K562 (cell line): ENCODE measurements at regions not wholly inside any gene's neighbourhood (a gene's known extent, or its start where the extent isn't known, plus 50 kb on each side); places are given as distances from the start of the nearest gene placed in this dataset.

ENCODE experiments used
- ATAC-seq: fragments of 200-7000 bp; cut with Tn5 transposase; 3 replicates; pipeline ENCODE4 v1.9.1; 2020; ENCODE audit warnings: moderate library complexity
- BruUV-seq: library from RNA; stranded (reverse); fragments of 400-500 nt; replicated peaks from 2 replicates; lab custom pipeline; 2021; lab: Mats Ljungman, UMichigan
- CTCF ChIA-PET: fragments of 300-600 bp; formaldehyde crosslinking; extraction: SDS; loops from one replicate; lab custom pipeline; 2021; ENCODE audit warnings: low intra/inter-chr PET ratio; lab: Yijun Ruan, JAX
- POLR2A ChIA-PET: fragments of 300-600, 350-650 bp; sonication (Branson Sonifier 250); formaldehyde crosslinking; extraction: SDS; loops from one replicate; lab custom pipeline; 2021; ENCODE audit warnings: antibody characterized with exemption, inconsistent platforms; lab: Yijun Ruan, JAX
- DNase-seq, 4 experiments: peaks; one replicate each; pipeline versions ENCODE4 v3.0.0 to v3.0.0-alpha.2; 2011 to 2018; ENCODE audit warnings: low spot score in 3 of 4, mixed read lengths in 3 of 4; ENCODE audit errors: extremely low read depth in 1 of 4
- FAIRE-seq: peaks from 2 replicates; lab custom pipeline; 2011; peaks lifted over from hg19 to GRCh38; lab: Jason Lieb, UNC
- H2AFZ ChIP-seq: 2 replicates; pipeline ENCODE4 v1.6.0; 2011; ENCODE audit warnings: low read depth, low read length, control low read depth, inconsistent platforms
- H3K27ac ChIP-seq: fragments of 200-600 bp; 3 replicates; pipeline ENCODE4 v1.8.0; 2011; ENCODE audit warnings: low read depth, mild to moderate bottlenecking, control low read depth, inconsistent platforms, low read length, moderate library complexity, mixed read lengths; ENCODE audit errors: extremely low read depth
- H3K27me3 ChIP-seq, 2 experiments: fragments of 300-600 bp in 1 of 2; 2 replicates in 1 of 2; 3 replicates in 1 of 2; pipeline versions ENCODE4 v1.6.0 to v1.8.0; 2011; ENCODE audit warnings: inconsistent platforms in 2 of 2, low read length in 2 of 2, mild to moderate bottlenecking in 1 of 2, mixed read lengths in 1 of 2, moderate library complexity in 1 of 2; ENCODE audit not compliant: control insufficient read depth in 2 of 2, insufficient read depth in 2 of 2
- H3K36me3 ChIP-seq: fragments of 300-600 bp; 3 replicates; pipeline ENCODE4 v1.8.0; 2011; ENCODE audit warnings: mild to moderate bottlenecking, low read length, inconsistent platforms; ENCODE audit not compliant: control insufficient read depth, insufficient read depth
- H3K4me1 ChIP-seq, 2 experiments: fragments of 200-600 bp in 1 of 2; replicated peaks in 1 of 2; 2 replicates in 1 of 2; 3 replicates in 1 of 2; pipeline versions ENCODE4 v1.5.1 to v1.8.0; 2011; ENCODE audit warnings: inconsistent platforms in 2 of 2, low read length in 2 of 2, mild to moderate bottlenecking in 1 of 2, mixed read lengths in 1 of 2, moderate library complexity in 1 of 2; ENCODE audit not compliant: control insufficient read depth in 2 of 2, insufficient read depth in 2 of 2
- H3K4me2 ChIP-seq: 2 replicates; pipeline ENCODE4 v1.6.1; 2011; ENCODE audit warnings: low read length, control low read depth, inconsistent platforms, mixed read lengths; ENCODE audit not compliant: insufficient read depth
- H3K4me3 ChIP-seq: fragments of 200-600 bp; sonication (generic), shearing (Covaris generic); 2 replicates; pipeline ENCODE4 v1.5.1; 2016; ENCODE audit warnings: control low read depth, inconsistent platforms
- H3K79me2 ChIP-seq: fragments of 200-600 bp; 3 replicates; pipeline ENCODE4 v1.8.0; 2011; ENCODE audit warnings: low read length, inconsistent platforms; ENCODE audit not compliant: control insufficient read depth, insufficient read depth
- H3K9ac ChIP-seq, 2 experiments: 2 replicates each; pipeline versions ENCODE4 v1.6.0 to v1.6.1; 2011; ENCODE audit warnings: low read depth in 2 of 2, low read length in 2 of 2, control low read depth in 1 of 2, inconsistent platforms in 1 of 2, mild to moderate bottlenecking in 1 of 2, mixed read lengths in 1 of 2; ENCODE audit not compliant: insufficient read depth in 1 of 2
- H3K9me1 ChIP-seq: one replicate; pipeline ENCODE4 v1.6.0; 2011; ENCODE audit warnings: inconsistent platforms, mild to moderate bottlenecking, low read length, moderate library complexity; ENCODE audit not compliant: control insufficient read depth, insufficient read depth
- H3K9me3 ChIP-seq: replicated peaks from 2 replicates; pipeline ENCODE4 v1.5.1; 2011; ENCODE audit warnings: low read depth, low read length, inconsistent platforms; ENCODE audit not compliant: control insufficient read depth, insufficient read depth
- H4K20me1 ChIP-seq: replicated peaks from 2 replicates; pipeline ENCODE4 v1.6.1; 2011; ENCODE audit warnings: low read length, inconsistent platforms, mixed read lengths; ENCODE audit not compliant: control insufficient read depth, insufficient read depth
- ATF2 ChIP-seq: sonication (generic); formaldehyde crosslinking; IDR thresholded peaks from 2 replicates; pipeline ENCODE4 v1.8.1; 2022; ENCODE audit warnings: missing genetic modification reagents
- ATF7 ChIP-seq: fragments of 450-650 bp; IDR thresholded peaks from 2 replicates; pipeline ENCODE4 v1.7.1; 2014; ENCODE audit warnings: mild to moderate bottlenecking, moderate library complexity
- EWSR1 ChIP-seq: fragments of 450-650 bp; IDR thresholded peaks from 2 replicates; pipeline ENCODE4 v1.6.1; 2018; ENCODE audit warnings: borderline replicate concordance, mild to moderate bottlenecking, low read depth, moderate library complexity; ENCODE audit not compliant: partially characterized antibody
- KLF6 ChIP-seq: fragments of 250-450 bp; sonication (Bioruptor Pico); IDR thresholded peaks from 2 replicates; pipeline ENCODE4 v1.4.0; 2020; ENCODE audit warnings: mild to moderate bottlenecking, moderate library complexity, borderline replicate concordance
- MTA1 ChIP-seq: fragments of 450-650 bp; IDR thresholded peaks from 2 replicates; pipeline ENCODE4 v1.6.1; 2017; ENCODE audit warnings: borderline replicate concordance
- MYNN ChIP-seq, 2 experiments: sonication (generic); formaldehyde crosslinking in 1 of 2; IDR thresholded peaks; 2 replicates each; pipeline versions ENCODE4 v1.5.0 to v1.6.1; 2016 to 2020; ENCODE audit warnings: antibody characterized with exemption in 1 of 2, missing genetic modification reagents in 1 of 2
- SMARCA5 ChIP-seq: fragments of 450-650 bp; IDR thresholded peaks from 2 replicates; pipeline ENCODE4 v1.6.1; 2016
- SPI1 ChIP-seq: IDR thresholded peaks from 2 replicates; pipeline ENCODE4 v1.6.1; 2011; ENCODE audit warnings: low read depth, low read length, control low read depth, borderline replicate concordance
- YY1 ChIP-seq, 3 experiments: IDR thresholded peaks; 2 replicates each; pipeline ENCODE4 v1.6.1; 2011; ENCODE audit warnings: low read length in 2 of 3, mild to moderate bottlenecking in 2 of 3, moderate library complexity in 2 of 3, borderline replicate concordance in 1 of 3, control low read depth in 1 of 3, low read depth in 1 of 3; ENCODE audit not compliant: insufficient read depth in 3 of 3, insufficient replicate concordance in 2 of 3, control insufficient read depth in 1 of 3, insufficient read length in 1 of 3; ENCODE audit errors: extremely low read depth in 1 of 3
- ZNF197 ChIP-seq: fragments of 200-800 bp; sonication (Bioruptor generic); IDR thresholded peaks from 2 replicates; pipeline ENCODE4 v1.6.1; 2016; ENCODE audit warnings: low read depth, missing genetic modification characterization, missing compliant biosample characterization
- ZNF695 ChIP-seq: fragments of 450-650 bp; formaldehyde crosslinking; IDR thresholded peaks from 2 replicates; pipeline ENCODE4 v1.4.0; 2020; ENCODE audit warnings: mild to moderate bottlenecking, moderate library complexity
- ZNF778 ChIP-seq: fragments of 450-650 bp; formaldehyde crosslinking; IDR thresholded peaks from 2 replicates; pipeline ENCODE4 v1.4.0; 2020; ENCODE audit warnings: mild to moderate bottlenecking, moderate library complexity
- WGBS: fragments of 100-300 bp; shearing (Covaris generic); methylation state at CpG from one replicate; pipeline ENCODE4 v1.1.6; 2016; ENCODE audit warnings: low coverage, mixed read lengths; ENCODE audit not compliant: insufficient coverage; ENCODE audit errors: missing lambda C conversion rate; 5-methylcytosine and 5-hydroxymethylcytosine counted together
- in situ Hi-C: fragments of 300-500 bp; cut with MboI; formaldehyde crosslinking; loops from 4 replicates; pipeline ENCODE4 v1.15.0; 2018; ENCODE audit warnings: inconsistent platforms, mixed read lengths
- intact Hi-C: fragments of 100-400 bp; cut with micrococcal nuclease; formaldehyde crosslinking; loops from 2 replicates; pipeline ENCODE4 v1.14.2; 2022

DNA sequence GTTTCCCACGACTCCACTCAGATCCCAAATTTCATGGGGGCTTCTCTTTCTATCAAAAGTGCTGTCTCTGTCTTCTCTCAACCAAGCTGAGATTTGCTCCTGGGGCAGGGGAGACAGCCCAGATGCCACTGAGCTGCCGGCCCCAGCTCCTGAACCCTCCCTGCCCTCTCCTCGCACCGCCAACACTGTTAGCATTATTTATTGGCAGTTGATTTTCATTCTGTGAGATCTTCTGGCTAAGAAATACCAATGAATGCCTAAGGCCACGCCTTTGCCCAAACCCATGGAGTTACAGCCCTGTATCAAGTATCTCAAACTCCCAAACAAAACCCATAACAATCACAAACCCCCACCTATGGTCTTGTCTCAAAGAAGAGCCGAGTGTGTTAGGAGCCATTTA is 153.0 kb upstream of the TWIST2 start:
- ChIA-PET CTCF (no interaction called here), POLR2A (no interaction called here)
- TF ChIP-seq SMARCA5 (no peak), ZNF197 (CRISPR knock-in tag) (no peak), SPI1 (no peak), ZNF778 (CRISPR knock-in tag) (no peak), ATF2 (CRISPR knock-in tag) (no peak), ZNF695 (no peak), MYNN (IDR thresholded peaks at IDR 0.05) (no peak), MYNN (CRISPR knock-in tag; IDR thresholded peaks at IDR 0.05) (no peak), EWSR1 (no peak), ATF7 (no peak), YY1 (IDR thresholded peaks at IDR 0.05; ENCODE audit: borderline replicate concordance in 1 of 3, control insufficient read depth in 1 of 3, extremely low read depth in 1 of 3, insufficient read depth in 3 of 3, insufficient read length in 1 of 3, insufficient replicate concordance in 2 of 3, low read depth in 1 of 3, low read length in 2 of 3) (no peak), MTA1 (no peak), KLF6 (CRISPR knock-in tag) (no peak)
- Histone ChIP-seq H3K36me3 (no peaks in the 10 kb centered on the region), H3K9me1 (no peaks in the 10 kb centered on the region), H4K20me1 (no peaks in the 10 kb centered on the region), H3K4me2 (no peak overlapping the region), H3K4me1 (no peaks in the 10 kb centered on the region), H3K9ac (no peak overlapping the region), H3K9me3 (no peaks in the 10 kb centered on the region), H3K27ac (no peak overlapping the region), H3K4me3 (no peak overlapping the region), H3K27me3 (peaks cover 0 to 25% of the 10 kb centered on the region in 2 experiments; a peak in 2 of 5 replicates), H2AFZ (no peak overlapping the region), H3K79me2 (no peaks in the 10 kb centered on the region)
- intact Hi-C loops (no loop called here), in situ Hi-C loops (no loop called here)
- 3% methylated on average over 4 of the region's 6 CpGs for WGBS
- no peak for ATAC-seq
- no TSS peak for BruUV-seq
- no peak for FAIRE-seq
- DNase-seq, result no peak
